HG03457 (cell line): ENCODE measurements at regions not wholly inside any gene's neighbourhood (a gene's known extent, or its start where the extent isn't known, plus 50 kb on each side); places are given as distances from the start of the nearest gene placed in this dataset.

Experiments
- ATAC-seq: cut with Tn5 transposase; IDR thresholded peaks from one replicate; pipeline ENCODE4 v1.9.1; 2021; ENCODE audit warnings: moderate number of reproducible peaks; ENCODE audit not compliant: unreplicated experiment

DNA sequence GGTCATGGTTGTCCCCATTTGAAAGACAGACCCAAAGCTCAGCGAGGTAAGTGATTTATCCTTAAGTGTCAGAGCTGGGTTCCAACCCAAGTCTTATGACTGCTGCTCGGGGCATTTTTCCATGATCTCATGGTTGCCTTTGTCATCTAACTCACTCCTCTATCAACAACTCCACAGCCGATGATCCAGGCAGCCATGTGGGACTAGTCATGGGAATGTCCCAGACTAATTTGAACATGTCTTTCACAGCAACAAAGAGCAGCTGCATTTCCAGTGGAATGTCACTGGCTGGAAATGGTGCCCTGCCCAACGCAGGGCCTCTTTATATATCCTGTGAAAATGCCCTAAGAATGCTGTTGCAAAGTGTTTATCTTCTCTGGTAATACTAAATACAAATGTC, 284.8 kb upstream of the PPARGC1A start:
- ATAC-seq, result no peak

- ATAC-seq, result no peak
Observed at GRCh38 chr4:24172406-24172805, 282.6 kb upstream of the PPARGC1A start.

DNA sequence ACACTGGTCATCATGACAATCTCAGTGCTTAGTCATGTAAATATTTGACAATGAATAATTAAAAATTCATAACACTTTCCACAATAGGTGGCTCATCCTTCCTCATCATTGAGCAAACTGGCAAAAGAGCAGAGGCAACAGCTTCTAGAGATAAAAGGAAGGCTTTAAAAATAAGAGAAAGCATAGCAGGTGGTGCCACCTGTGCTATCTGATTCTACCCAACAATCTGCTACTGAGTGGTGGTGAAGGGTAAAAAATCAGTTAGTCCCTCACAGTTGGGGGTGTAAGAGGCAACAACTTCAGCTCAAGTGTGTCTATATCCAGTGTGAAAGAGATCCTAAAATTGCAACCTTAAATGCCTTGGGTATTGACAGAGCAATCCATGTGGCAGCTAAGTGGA, 280.1 kb upstream of the PPARGC1A start:
- ATAC-seq, result no peak

GRCh38 chr4:24168658-24169057, 278.8 kb upstream of the PPARGC1A start:
- no peak for ATAC-seq

- no peak for ATAC-seq
Observed at GRCh38 chr4:24166501-24166900, 276.7 kb upstream of the PPARGC1A start.

GRCh38 chr4:24164797-24165196, 274.9 kb upstream of the PPARGC1A start:
- ATAC-seq, result no peak

- no peak for ATAC-seq
Observed at GRCh38 chr4:24164054-24164693, 274.3 kb upstream of the PPARGC1A start.

DNA sequence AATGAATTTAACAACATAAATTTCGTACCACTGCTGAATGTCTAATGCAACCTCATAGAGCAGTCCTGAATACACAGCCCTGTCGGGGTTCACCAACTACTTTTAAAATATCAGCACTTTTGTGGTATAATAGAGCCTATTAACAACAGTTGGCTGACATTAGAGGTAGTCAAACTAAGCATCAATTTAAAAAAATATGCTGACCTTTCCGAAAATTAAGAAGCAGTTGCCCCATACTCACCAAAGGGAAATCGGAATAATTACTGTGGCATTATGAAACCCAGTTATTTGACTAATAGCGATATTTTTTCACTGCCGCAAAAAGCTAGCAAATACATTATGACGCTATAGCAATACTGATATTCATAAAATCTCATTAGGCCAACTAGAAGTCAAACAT, 273.5 kb upstream of the PPARGC1A start:
- ATAC-seq, result no peak

DNA sequence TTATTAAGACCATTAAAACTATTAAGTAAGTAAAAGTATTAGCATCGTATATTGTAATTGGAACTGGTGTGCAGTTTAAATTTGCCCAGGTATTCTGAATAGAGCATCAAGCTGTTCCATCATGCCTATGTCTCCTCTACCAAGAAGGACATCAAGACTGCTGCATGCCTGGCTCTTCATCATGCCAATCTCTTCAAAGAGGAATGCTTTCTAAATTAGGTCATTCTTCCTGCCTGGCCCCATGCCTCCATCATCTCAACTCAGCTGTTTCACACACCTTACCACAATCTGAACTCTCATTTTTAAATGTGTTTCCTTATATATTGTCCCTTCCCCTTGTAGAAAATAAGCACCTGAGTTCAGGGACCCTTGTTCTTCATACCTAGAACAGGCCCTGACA, 270.5 kb upstream of the PPARGC1A start:
- no peak for ATAC-seq

DNA sequence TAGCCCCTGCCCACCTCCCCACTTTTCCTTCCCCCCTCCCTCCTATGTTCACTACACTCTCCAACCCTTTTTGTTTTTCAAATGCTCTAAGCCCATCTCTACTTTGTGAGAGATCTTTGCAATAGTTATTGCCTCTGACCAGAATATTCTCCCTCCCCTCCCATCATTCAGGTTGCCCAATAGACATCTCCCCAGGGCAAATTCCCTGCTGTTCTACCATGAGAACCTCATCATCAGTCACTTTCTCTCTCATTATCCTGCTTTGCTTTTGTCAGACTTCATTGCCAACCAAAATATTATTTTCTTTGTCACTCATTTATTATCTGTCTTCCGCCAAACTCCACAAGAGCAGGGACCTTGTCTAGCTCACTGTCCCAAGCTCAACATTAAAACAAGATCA, 268.2 kb upstream of the PPARGC1A start:
- ATAC-seq, result no peak

GRCh38 chr4:24150034-24150433, 260.2 kb upstream of the PPARGC1A start:
- no peak for ATAC-seq

DNA sequence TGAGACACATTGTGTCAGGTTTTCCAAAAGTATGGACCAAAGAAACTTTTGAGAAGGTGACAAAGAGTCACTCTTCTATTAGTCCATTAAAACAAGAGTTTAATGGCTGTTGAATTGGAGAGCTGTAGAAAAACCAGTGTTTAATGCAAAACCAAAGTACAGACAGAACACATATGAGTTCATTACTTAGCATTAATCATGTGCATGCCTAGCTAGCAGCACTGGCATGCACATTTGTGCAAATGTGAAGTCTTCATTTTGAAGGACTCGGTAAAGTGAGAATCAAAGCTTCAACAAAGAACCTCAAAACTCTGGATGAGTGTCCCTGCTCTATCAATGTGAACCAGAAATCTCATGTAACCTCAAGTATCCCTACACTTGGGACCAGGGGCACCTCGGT, 256.3 kb upstream of the PPARGC1A start:
- ATAC-seq, result no peak

DNA sequence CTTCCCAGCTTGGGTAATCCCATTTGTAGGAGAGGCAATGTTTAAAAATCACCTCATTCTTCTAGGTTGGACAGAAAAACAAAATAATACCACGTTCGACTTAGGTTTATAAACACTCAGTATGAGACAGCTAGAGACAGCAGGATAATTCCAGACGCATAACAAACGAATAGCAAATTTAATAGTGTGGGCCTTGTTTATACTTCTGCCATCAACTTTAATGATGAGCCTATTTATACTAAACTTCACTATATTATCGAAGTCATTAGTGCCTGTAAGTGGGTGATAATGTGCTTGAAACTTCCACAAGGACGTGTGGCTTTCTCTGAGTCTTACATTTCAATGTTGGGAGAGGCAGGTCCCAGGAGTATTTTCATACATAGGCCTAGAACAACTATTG, 255.7 kb upstream of the PPARGC1A start:
- no peak for ATAC-seq

GRCh38 chr4:24144381-24144780, 254.5 kb upstream of the PPARGC1A start:
- ATAC-seq, result no peak

DNA sequence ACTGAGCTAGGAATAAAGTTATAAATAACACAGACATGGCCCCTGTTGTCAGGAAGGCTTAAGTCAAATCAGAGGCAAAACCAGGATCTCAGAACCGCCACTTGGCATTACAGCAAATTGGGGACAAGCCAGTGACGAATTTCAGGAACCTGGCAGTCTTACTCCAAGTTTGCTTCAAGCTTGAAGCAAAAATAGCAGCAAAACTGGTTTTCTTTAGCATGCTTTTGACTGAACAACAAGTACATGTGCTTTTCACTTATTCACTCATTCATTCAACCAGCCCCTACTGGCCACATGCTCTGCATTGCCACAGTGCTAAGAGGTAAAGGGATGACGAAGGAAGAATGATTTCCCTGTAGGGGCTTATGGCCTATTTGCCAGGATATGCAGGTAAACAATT, 253.9 kb upstream of the PPARGC1A start:
- no peak for ATAC-seq

GRCh38 chr4:24141836-24142235, 252.0 kb upstream of the PPARGC1A start:
- ATAC-seq, result no peak

DNA sequence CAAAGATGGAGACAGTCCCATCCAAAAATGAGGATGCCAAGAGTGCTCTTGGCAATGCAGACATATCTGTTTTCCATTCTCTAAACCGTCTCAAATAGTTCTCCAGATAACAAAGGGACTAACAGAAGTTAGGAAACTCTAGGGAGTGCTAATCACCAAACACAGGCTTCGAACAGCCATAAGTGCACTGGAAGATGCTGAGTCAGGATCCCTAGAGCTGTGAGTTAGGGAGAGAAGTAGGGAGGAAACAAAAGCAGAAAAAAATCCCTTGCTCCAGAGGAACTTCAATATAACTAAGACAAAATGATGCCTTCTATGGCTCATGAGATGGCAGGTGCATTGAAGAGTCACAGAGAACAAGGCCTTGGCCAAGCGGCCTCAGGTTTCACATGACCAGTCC, 251.0 kb upstream of the PPARGC1A start:
- no peak for ATAC-seq

GRCh38 chr4:24137671-24138601, 248.1 kb upstream of the PPARGC1A start:
- ATAC-seq, result no peak

DNA sequence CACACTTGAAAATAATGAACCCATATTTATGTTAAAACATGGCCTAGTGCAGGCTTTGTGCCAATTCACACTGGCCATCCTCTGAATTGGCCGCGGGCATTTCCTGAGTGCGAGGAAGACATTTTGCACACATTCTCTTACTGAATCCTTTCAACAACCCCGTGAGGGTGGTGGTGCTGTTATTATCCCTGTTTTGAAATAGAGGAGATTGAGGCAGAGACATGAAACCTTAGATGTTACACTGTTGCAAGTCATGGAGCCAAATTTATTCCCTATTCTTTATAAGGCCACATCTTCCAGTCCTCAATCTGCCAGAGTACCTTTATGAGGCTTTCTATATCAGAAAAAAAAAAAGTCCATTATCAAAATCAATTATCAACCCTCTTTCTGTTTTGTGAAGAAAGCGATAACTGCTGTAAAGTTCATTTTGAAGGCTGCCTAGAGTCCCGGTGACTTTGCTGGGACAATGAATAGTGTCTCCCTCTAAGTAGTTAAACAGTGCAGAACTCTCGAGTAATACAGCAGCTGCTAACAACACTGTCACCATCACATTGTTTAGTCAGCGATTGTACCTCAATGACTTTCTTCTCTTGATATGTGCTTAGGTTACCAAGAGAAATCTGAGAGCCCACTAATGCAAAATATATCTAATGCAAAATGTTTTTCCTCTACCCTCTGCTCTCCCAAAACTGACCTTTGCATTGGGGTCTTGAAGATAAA, 242.3 kb upstream of the PPARGC1A start:
- ATAC-seq, result no peak

- ATAC-seq, result no peak
Observed at GRCh38 chr4:24130637-24131036, 240.8 kb upstream of the PPARGC1A start.

- no peak for ATAC-seq
Observed at GRCh38 chr4:24126776-24127175, 236.9 kb upstream of the PPARGC1A start.
